SK-N-SH (cell line): ENCODE measurements at regions not wholly inside any gene's neighbourhood (a gene's known extent, or its start where the extent isn't known, plus 50 kb on each side); places are given as distances from the start of the nearest gene placed in this dataset.

Experiments used
- CTCF ChIA-PET: fragments of 300-600, 350-600 bp; formaldehyde crosslinking; extraction: SDS; loops from one replicate; lab custom pipeline; 2021; lab: Yijun Ruan, JAX
- POLR2A ChIA-PET: fragments of 350-600 bp; sonication (Branson Sonifier 250); formaldehyde crosslinking; extraction: SDS; loops from one replicate; lab custom pipeline; 2020; ENCODE audit warnings: antibody characterized with exemption, inconsistent platforms; lab: Yijun Ruan, JAX
- DNase-seq: peaks from one replicate; pipeline ENCODE4 v3.0.0; 2012
- H2AFZ ChIP-seq: fragments of 200-600 bp; sonication (generic); 2 replicates; pipeline ENCODE4 v1.8.1; 2016; ENCODE audit warnings: antibody characterized with exemption, mild to moderate bottlenecking, low read depth
- H3F3A ChIP-seq: fragments of 200-600 bp; sonication (generic); replicated peaks from 2 replicates; pipeline ENCODE3; 2016; ENCODE audit warnings: antibody characterized with exemption, mild to moderate bottlenecking; ENCODE audit not compliant: insufficient read depth
- H3K27ac ChIP-seq, 2 experiments: fragments of 200-500 bp in 1 of 2; fragments of 200-600 bp in 1 of 2; sonication (Bioruptor generic) in 1 of 2; sonication (generic), shearing (Covaris generic) in 1 of 2; 2 replicates each; pipeline versions ENCODE4 v1.5.1 to v1.6.1; 2014 to 2016; ENCODE audit warnings: low read depth in 2 of 2, inconsistent platforms in 1 of 2, low read length in 1 of 2, mild to moderate bottlenecking in 1 of 2, mixed read lengths in 1 of 2
- H3K27me3 ChIP-seq: fragments of 200-600 bp; sonication (generic), shearing (Covaris generic); 2 replicates; pipeline ENCODE4 v1.6.1; 2016; ENCODE audit warnings: mixed run types; ENCODE audit not compliant: insufficient read depth
- H3K36me3 ChIP-seq, 2 experiments: fragments of 200-500 bp in 1 of 2; fragments of 200-600 bp in 1 of 2; sonication (Bioruptor generic) in 1 of 2; sonication (generic) in 1 of 2; replicated peaks in 1 of 2; 2 replicates each; pipeline versions ENCODE3 to v1.5.1; 2014 to 2016; ENCODE audit warnings: low read length in 1 of 2, mild to moderate bottlenecking in 1 of 2; ENCODE audit not compliant: insufficient read depth in 2 of 2, control insufficient read depth in 1 of 2
- H3K4me1 ChIP-seq, 2 experiments: fragments of 200-500 bp in 1 of 2; fragments of 200-600 bp in 1 of 2; sonication (Bioruptor generic) in 1 of 2; sonication (generic), shearing (Covaris generic) in 1 of 2; 2 replicates each; pipeline versions ENCODE4 v1.5.1 to v1.6.1; 2014 to 2016; ENCODE audit warnings: low read depth in 1 of 2, low read length in 1 of 2, mixed run types in 1 of 2; ENCODE audit not compliant: insufficient read depth in 2 of 2, control insufficient read depth in 1 of 2
- H3K4me2 ChIP-seq: fragments of 200-600 bp; sonication (generic), shearing (Covaris generic); 2 replicates; pipeline ENCODE4 v1.6.1; 2017; ENCODE audit warnings: mixed run types
- H3K4me3 ChIP-seq, 2 experiments: fragments of 200-500 bp in 1 of 2; fragments of 200-600 bp in 1 of 2; sonication (Bioruptor generic) in 1 of 2; sonication (generic), shearing (Covaris generic) in 1 of 2; 2 replicates each; pipeline versions ENCODE4 v1.5.1 to v1.8.1; 2014 to 2016; ENCODE audit warnings: low read depth in 2 of 2, inconsistent platforms in 1 of 2, low read length in 1 of 2, mild to moderate bottlenecking in 1 of 2, mixed read lengths in 1 of 2, moderate library complexity in 1 of 2
- H3K79me2 ChIP-seq: fragments of 200-600 bp; sonication (generic); 2 replicates; pipeline ENCODE4 v1.8.1; 2017; ENCODE audit warnings: mild to moderate bottlenecking; ENCODE audit not compliant: insufficient read depth
- H3K9ac ChIP-seq: fragments of 200-600 bp; sonication (generic); 2 replicates; pipeline ENCODE4 v1.6.1; 2017; ENCODE audit warnings: mixed run types
- H3K9me2 ChIP-seq: fragments of 200-600 bp; sonication (generic); 2 replicates; pipeline ENCODE4 v1.6.1; 2017; ENCODE audit warnings: mixed run types
- H3K9me3 ChIP-seq: fragments of 200-600 bp; sonication (generic); 2 replicates; pipeline ENCODE4 v1.6.1; 2017; ENCODE audit warnings: mixed run types, mild to moderate bottlenecking, moderate library complexity
- H4K20me1 ChIP-seq: fragments of 200-600 bp; sonication (generic); 2 replicates; pipeline ENCODE4 v1.6.1; 2017; ENCODE audit warnings: mild to moderate bottlenecking, mixed run types; ENCODE audit not compliant: insufficient read depth
- CHD2 ChIP-seq: fragments of 150-350 bp; IDR thresholded peaks from 2 replicates; pipeline ENCODE4 v1.6.1; 2018; ENCODE audit warnings: low read length; ENCODE audit not compliant: partially characterized antibody
- EP300 ChIP-seq, 2 experiments: IDR thresholded peaks; 2 replicates each; pipeline versions ENCODE4 v1.4.0 to v1.6.1; 2012; ENCODE audit warnings: borderline replicate concordance in 1 of 2, low read depth in 1 of 2, low read length in 1 of 2
- EZH2phosphoT487 ChIP-seq: fragments of 200-600 bp; sonication (generic); IDR thresholded peaks from 2 replicates; pipeline ENCODE4 v1.6.1; 2017; ENCODE audit warnings: low read depth, mixed run types, mild to moderate bottlenecking, antibody characterized with exemption, moderate library complexity, borderline replicate concordance
- FOXJ3 ChIP-seq: sonication (generic); formaldehyde crosslinking; IDR thresholded peaks from 2 replicates; pipeline ENCODE4 v1.5.1; 2020; ENCODE audit warnings: mild to moderate bottlenecking, missing genetic modification reagents
- GABPA ChIP-seq: IDR thresholded peaks from 2 replicates; pipeline ENCODE4 v1.4.0; 2012; ENCODE audit warnings: low read depth, mild to moderate bottlenecking
- GATA2 ChIP-seq: sonication (generic); formaldehyde crosslinking; IDR thresholded peaks from 2 replicates; pipeline ENCODE4 v1.5.0; 2020; ENCODE audit warnings: mild to moderate bottlenecking, missing genetic modification reagents
- RCOR1 ChIP-seq: fragments of 150-350 bp; IDR thresholded peaks from 2 replicates; pipeline ENCODE4 v1.6.1; 2017; ENCODE audit warnings: antibody characterized with exemption, low read length
- SIN3A ChIP-seq: IDR thresholded peaks from 2 replicates; pipeline ENCODE4 v1.6.1; 2012; ENCODE audit warnings: low read depth, mild to moderate bottlenecking, low read length, moderate library complexity, borderline replicate concordance
- SMC3 ChIP-seq: IDR thresholded peaks from 2 replicates; pipeline ENCODE4 v1.6.1; 2012; ENCODE audit warnings: low read depth, low read length, improper control_type of control experiment
- TAF1 ChIP-seq: IDR thresholded peaks from 2 replicates; pipeline ENCODE4 v1.6.1; 2012; ENCODE audit warnings: low read depth, mild to moderate bottlenecking, low read length, moderate library complexity, borderline replicate concordance
- TEAD4 ChIP-seq: IDR thresholded peaks from 2 replicates; pipeline ENCODE4 v1.4.0; 2012; ENCODE audit warnings: mild to moderate bottlenecking, borderline replicate concordance; ENCODE audit not compliant: insufficient read depth
- YY1 ChIP-seq: IDR thresholded peaks from 2 replicates; pipeline ENCODE4 v1.4.0; 2012; ENCODE audit warnings: low read depth, mild to moderate bottlenecking
- WGBS: methylation state at CpG from one replicate; pipeline ENCODE4 v1.1.6; 2017; ENCODE audit warnings: low lambda C conversion rate; 5-methylcytosine and 5-hydroxymethylcytosine counted together
- TF ChIP-seq, protein P1 (sequence below): IDR thresholded peaks from 2 replicates; pipeline ENCODE4; 2012
- TF ChIP-seq, protein P2 (sequence below): IDR thresholded peaks from 2 replicates; pipeline ENCODE4 v1.4.0; 2012; ENCODE audit warnings: low read depth, borderline replicate concordance
- TF ChIP-seq, protein P3 (sequence below): fragments of 150-350 bp; IDR thresholded peaks from 2 replicates; pipeline ENCODE4 v1.6.1; 2016; ENCODE audit warnings: mild to moderate bottlenecking, low read depth, low read length
- TF ChIP-seq, protein P4 (sequence below): fragments of 150-350 bp; IDR thresholded peaks from 2 replicates; pipeline ENCODE4 v1.6.1; 2017; ENCODE audit warnings: antibody characterized with exemption, low read length, low read depth, borderline replicate concordance

DNA sequence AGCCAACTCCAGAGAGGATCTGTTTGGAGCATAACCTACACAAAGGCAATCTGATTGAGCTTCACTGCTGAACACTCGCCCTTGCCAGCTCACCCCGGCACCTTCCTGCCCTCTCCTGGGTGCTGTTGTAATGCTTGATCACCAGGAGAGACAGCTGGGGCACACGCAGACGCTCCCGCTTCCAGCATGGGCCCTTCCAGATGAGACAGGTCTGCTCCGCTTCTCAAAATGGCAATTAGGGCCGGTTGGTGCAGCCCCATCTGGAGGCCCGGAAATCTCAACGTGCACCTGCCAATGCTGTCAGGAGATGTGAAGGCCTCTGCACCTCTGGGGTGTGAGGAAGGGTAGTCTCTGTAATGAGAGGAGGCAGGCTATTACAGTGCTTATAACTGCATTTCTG is 206.1 kb downstream of the ABCC12 start:
- Histone ChIP-seq H3K27ac (no peak overlapping the region), H3K4me3 (no peak overlapping the region), H3K27me3 (no peaks in the 10 kb centered on the region; the same call in 1 of the 2 replicates), H2AFZ (no peak overlapping the region), H3K9ac (no peak overlapping the region), H3K4me2 (no peak overlapping the region), H3K9me2 (no peaks in the 10 kb centered on the region), H3K9me3 (no peaks in the 10 kb centered on the region), H3K4me1 (peaks cover 0 to 4% of the 10 kb centered on the region in 2 experiments; a peak in 1 of 4 replicates)
- ChIA-PET CTCF (no interaction called here), POLR2A (no interaction called here)
- WGBS, result no CpG with 5 or more reads among the region's 9 CpGs
- no peak for DNase-seq
- TF ChIP-seq EZH2phosphoT487, result no peak
- TF ChIP-seq, protein P1, sequence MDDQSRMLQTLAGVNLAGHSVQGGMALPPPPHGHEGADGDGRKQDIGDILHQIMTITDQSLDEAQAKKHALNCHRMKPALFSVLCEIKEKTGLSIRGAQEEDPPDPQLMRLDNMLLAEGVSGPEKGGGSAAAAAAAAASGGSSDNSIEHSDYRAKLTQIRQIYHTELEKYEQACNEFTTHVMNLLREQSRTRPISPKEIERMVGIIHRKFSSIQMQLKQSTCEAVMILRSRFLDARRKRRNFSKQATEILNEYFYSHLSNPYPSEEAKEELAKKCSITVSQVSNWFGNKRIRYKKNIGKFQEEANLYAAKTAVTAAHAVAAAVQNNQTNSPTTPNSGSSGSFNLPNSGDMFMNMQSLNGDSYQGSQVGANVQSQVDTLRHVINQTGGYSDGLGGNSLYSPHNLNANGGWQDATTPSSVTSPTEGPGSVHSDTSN, result no peak
- no peak for TF ChIP-seq YY1
- no peak for TF ChIP-seq CHD2
- no peak for TF ChIP-seq GATA2 (CRISPR knock-in tag)
- no peak for TF ChIP-seq GABPA
- no peak for TF ChIP-seq EP300 (IDR thresholded peaks at IDR 0.05; ENCODE audit: borderline replicate concordance in 1 of 2, low read depth in 1 of 2, low read length in 1 of 2)
- TF ChIP-seq, protein P2, sequence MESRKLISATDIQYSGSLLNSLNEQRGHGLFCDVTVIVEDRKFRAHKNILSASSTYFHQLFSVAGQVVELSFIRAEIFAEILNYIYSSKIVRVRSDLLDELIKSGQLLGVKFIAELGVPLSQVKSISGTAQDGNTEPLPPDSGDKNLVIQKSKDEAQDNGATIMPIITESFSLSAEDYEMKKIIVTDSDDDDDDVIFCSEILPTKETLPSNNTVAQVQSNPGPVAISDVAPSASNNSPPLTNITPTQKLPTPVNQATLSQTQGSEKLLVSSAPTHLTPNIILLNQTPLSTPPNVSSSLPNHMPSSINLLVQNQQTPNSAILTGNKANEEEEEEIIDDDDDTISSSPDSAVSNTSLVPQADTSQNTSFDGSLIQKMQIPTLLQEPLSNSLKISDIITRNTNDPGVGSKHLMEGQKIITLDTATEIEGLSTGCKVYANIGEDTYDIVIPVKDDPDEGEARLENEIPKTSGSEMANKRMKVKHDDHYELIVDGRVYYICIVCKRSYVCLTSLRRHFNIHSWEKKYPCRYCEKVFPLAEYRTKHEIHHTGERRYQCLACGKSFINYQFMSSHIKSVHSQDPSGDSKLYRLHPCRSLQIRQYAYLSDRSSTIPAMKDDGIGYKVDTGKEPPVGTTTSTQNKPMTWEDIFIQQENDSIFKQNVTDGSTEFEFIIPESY, result no peak
- TF ChIP-seq, all 33 proteins: peak for 0
- no peaks in the 10 kb centered on the region for H4K20me1 ChIP-seq
- no peaks in the 10 kb centered on the region for H3K36me3 ChIP-seq
- no peaks in the 10 kb centered on the region for H3K79me2 ChIP-seq
- H3F3A ChIP-seq, result no peaks in the 10 kb centered on the region

DNA sequence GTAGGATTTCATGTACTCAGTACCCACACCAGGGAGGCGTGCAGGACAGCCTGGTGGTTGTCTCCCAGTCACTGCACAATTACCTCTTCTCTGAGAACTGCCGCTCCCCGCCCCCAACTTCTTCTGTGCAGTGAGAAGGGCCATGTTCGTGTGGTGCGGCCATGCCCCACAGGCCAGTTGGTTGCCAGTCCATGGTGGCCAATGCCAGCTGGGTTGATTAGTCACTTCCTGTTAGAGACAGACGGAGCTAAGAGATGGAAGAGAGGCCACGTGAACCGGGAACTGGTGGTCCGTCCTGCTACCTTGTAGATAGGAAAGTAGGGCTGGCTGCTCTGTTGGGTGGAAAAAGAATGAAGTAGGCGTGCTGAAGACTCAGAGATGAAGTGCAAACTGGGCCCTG is 206.5 kb downstream of the ABCC12 start:
- WGBS, result 59% methylated on average over 10 of the region's 10 CpGs

More for the DNA sequence above, 206.5 kb downstream of the ABCC12 start:
- no peak overlapping the region for H3K4me3 ChIP-seq
- no peaks in the 10 kb centered on the region for H3F3A ChIP-seq
- H3K9ac ChIP-seq, result no peak overlapping the region
- no peaks in the 10 kb centered on the region for H3K9me3 ChIP-seq
- H2AFZ ChIP-seq, result no peak overlapping the region
- no peaks in the 10 kb centered on the region; the same call in 1 of the 2 replicates for H3K27me3 ChIP-seq
- ChIA-PET POLR2A (no interaction called here), CTCF (no interaction called here)
- TF ChIP-seq RCOR1 (no peak), SIN3A (no peak), TAF1 (no peak), FOXJ3 (CRISPR knock-in tag) (no peak), TEAD4 (no peak), SMC3 (no peak)
- TF ChIP-seq, protein P3, sequence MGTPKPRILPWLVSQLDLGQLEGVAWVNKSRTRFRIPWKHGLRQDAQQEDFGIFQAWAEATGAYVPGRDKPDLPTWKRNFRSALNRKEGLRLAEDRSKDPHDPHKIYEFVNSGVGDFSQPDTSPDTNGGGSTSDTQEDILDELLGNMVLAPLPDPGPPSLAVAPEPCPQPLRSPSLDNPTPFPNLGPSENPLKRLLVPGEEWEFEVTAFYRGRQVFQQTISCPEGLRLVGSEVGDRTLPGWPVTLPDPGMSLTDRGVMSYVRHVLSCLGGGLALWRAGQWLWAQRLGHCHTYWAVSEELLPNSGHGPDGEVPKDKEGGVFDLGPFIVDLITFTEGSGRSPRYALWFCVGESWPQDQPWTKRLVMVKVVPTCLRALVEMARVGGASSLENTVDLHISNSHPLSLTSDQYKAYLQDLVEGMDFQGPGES, result no peak
- TF ChIP-seq, protein P4, sequence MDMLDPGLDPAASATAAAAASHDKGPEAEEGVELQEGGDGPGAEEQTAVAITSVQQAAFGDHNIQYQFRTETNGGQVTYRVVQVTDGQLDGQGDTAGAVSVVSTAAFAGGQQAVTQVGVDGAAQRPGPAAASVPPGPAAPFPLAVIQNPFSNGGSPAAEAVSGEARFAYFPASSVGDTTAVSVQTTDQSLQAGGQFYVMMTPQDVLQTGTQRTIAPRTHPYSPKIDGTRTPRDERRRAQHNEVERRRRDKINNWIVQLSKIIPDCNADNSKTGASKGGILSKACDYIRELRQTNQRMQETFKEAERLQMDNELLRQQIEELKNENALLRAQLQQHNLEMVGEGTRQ, result no peak
- no peaks in the 10 kb centered on the region for H3K36me3 ChIP-seq
- H3K79me2 ChIP-seq, result no peaks in the 10 kb centered on the region
- H3K4me2 ChIP-seq, result no peak overlapping the region
- no peak for DNase-seq
- peaks cover 0 to 7% of the 10 kb centered on the region in 2 experiments; a peak in 1 of 4 replicates for H3K4me1 ChIP-seq
- H3K27ac ChIP-seq, result no peak overlapping the region
- no peaks in the 10 kb centered on the region for H3K9me2 ChIP-seq
- no peaks in the 10 kb centered on the region for H4K20me1 ChIP-seq
